ENCODE measurements at regions not wholly inside any gene's neighbourhood (a gene's known extent, or its start where the extent isn't known, plus 50 kb on each side); places are given as distances from the start of the nearest gene placed in this dataset.
"Not testable (repeated sequence)": the region's sequence is repeated elsewhere in the genome, so short reads cannot be mapped to it uniquely, and the experiment has no call there.

DNA sequence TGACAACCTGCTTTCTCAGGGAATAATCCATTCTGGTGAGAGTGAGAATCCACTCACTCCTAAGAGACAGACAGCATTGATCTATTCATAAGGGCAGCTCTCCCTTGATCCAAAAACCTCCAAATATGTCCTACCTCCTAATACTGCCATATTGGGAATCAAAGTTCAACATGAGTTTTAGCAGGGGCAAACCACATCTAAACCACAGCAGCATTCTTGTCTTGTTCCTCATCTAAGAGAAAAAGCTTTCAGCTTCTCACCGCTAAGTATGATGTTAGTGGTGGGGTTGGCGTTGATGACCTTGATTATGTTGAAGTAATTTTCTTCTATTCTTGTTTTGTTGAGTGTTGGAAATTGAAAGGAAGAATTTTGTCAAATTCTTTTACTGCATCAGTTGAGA, 69.6 kb downstream of the SERTM2 start:
- DNase-seq = no peak

DNA sequence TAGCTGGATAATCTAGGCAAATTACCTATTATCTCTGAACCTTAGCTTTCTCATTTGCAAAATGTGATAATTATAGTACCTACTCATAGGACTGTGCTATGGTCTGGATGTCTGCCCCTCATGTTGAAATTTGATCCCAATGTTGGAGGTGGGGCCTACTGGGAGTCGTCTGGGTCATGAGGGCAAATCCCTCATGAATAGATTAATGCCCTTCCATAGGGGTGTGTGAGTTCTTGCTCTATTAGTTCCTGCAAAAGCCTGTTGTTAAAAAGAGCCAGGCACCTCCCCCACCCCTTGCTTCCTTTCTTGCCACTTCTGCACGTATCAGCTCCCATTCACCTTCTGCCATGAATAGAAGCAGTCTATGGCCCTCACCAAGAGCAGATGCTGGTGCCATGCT, 73.9 kb downstream of the SERTM2 start:
- DNase-seq = peak; percentile 82

DNA sequence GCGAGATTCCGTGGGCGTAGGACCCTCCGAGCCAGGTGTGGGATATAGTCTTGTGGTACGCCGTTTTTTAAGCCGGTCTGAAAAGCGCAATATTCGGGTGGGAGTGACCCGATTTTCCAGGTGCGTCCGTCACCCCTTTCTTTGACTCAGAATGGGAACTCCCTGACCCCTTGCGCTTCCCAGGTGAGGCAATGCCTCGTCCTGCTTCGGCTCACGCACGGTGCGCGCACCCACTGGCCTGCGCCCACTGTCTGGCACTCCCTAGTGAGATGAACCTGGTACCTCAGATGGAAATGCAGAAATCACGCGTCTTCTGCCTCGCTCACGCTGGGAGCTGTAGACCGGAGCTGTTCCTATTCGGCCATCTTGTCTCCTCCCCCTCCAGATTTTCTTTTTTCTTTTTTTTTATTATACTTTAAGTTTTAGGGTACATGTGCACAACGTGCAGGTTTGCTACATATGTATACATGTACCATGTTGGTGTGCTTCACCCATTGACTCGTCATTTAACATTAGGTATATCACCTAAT, 83.0 kb downstream of the SERTM2 start:
- DNase-seq = not testable (repeated sequence)

GRCh38 chrX:111597967-111598366, 83.0 kb upstream of the ALG13 start:
- no peak for DNase-seq

DNA sequence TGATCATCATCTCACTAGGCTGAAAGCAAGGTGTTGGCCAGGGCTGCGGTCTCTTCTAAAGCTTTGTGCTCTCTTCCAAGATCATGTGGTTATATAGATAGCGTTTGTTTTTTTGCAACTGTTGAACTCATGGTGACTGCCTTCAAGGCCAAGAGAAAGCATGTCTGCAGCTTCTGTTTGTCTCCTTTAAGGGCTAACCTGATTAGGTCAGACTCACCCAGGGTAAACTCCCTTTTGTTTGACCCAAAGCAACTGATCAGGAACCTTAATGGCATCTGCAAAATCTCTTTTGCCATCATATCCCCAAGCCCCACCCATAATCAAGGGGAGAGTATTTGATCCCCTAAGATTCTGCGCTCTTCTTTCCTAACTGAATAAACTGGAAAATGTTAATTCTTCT, 72.2 kb upstream of the ALG13 start:
- no peak for DNase-seq

- no peak for DNase-seq
Observed at GRCh38 chrX:111609206-111609605, 71.8 kb upstream of the ALG13 start.

GRCh38 chrX:111615227-111615626, 65.7 kb upstream of the ALG13 start:
- DNase-seq = no peak

DNA sequence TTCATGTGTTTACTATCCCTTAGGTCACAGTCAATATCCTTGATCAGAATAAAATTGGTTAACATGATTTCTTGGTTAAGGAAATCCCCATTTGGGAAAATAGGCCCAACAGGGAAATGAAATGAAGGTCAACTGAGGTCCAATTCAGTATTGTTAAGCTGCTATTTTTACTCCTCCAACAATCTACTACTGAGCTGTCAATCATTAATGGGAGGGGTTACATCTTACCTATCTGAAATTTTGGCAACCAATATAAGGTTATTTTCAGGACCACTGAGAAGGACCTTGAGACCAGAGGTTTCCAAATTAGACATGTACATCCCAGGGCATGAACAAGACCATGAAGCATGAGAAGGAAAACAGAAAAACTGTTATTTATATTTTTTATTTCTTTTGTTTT, 64.2 kb upstream of the ALG13 start:
- no peak for DNase-seq

DNA sequence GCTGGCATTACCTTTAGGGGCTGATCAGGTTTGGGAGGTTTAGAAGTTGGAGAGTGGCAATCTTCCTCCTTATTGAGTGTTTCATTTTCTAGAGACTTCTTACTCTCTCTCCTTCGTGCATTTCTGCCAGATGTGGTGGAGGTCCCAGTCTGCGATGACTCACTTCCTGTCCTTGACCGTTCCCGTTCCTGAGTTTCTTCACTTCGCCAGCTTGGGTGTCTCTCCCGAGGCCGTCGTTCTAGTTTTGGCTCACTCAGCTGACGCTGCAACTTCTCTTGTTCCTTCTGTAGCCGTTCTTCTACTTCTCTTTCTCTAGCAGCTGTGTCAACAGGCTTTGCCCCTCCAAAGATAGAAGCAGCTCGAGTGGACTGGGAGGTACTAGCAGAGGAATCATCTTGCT, 60.9 kb upstream of the ALG13 start:
- DNase-seq = not testable (repeated sequence)

DNA sequence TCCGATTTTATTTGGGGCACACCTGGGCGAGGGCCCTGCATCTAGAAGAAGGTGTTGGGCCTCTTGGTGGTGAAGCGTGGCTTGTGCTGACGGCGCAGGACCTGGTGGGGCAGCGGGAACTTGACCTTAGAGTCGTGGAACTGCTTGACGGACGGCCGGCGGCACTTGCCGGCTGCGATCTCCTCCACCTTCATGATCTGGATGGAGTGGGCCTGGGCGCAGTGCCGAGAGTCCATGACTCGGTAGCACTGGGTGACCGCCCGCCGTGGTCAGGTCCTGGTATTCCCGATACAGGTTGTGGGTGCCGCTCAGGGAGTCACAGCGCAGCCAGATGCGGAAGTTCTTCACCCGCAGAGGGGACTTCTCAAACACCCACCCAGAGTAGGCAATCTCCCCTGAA, 56.8 kb upstream of the ALG13 start:
- no peak for DNase-seq

DNA sequence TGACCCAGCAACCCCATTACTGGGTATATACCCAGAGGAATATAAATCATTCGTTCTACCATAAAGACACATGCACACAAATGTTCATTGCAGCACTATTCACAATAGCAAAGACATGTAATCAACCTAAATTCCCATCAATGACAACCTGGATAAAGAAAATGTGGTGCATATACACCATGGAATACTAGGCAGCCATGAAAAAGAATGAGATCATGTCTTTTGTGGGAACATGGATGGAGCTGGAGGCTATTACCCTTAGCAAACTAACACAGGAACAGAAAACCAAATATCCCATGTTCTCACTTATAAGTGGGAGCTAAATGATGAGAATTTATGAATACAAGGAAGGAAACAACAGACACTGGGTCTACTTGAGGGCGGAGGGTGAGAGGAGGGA, 53.7 kb upstream of the ALG13 start:
- not testable (repeated sequence) for DNase-seq

Measured in NCI-H774 (cell line).